NB4 (cell line): ENCODE measurements at regions not wholly inside any gene's neighbourhood (a gene's known extent, or its start where the extent isn't known, plus 50 kb on each side); places are given as distances from the start of the nearest gene placed in this dataset.

Experiments used
- CTCF ChIP-seq: IDR thresholded peaks from one replicate; pipeline ENCODE4 v1.5.1; 2012; ENCODE audit warnings: low read depth, low read length
- POLR2A ChIP-seq: IDR thresholded peaks from 2 replicates; pipeline ENCODE4 v1.6.1; 2011; ENCODE audit warnings: mild to moderate bottlenecking; ENCODE audit not compliant: insufficient read length; ENCODE audit errors: extremely low read depth

- TF ChIP-seq POLR2A (no peak), CTCF (no peak)
Observed at GRCh38 chr6:99111590-99111989, 163.8 kb upstream of the FBXL4 start.
